ENCODE measurements at regions not wholly inside any gene's neighbourhood (a gene's known extent, or its start where the extent isn't known, plus 50 kb on each side); places are given as distances from the start of the nearest gene placed in this dataset.

DNA sequence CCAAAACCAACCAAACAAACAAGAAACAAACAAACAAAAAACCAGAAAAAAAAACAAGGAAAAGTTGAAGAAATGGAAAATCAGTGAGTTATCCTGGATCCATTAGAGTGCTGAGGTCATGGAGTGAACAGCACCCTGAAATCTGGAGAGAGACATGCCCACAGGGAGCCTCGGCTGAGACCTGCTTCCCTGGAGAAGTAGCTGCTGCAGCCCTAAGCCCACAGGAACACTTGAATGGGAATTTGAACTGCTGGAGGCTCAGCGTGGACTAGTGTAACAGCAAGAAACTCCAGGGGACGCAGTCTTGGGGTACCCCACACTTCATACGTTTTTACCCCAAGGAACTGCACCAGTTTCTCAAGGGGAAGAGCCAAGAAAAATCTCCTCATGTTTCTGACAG is 144.1 kb upstream of the UBE3A start:
- Histone ChIP-seq H3K4me3 (replicated peaks in 1 of 3; ENCODE audit: insufficient read depth in 1 of 3, low read depth in 1 of 3, low read length in 3 of 3) (no peak overlapping the region), H3K4me1 (ENCODE audit: control insufficient read depth, extremely low read depth, insufficient read depth, low read length) (no peaks in the 10 kb centered on the region), H3K4me2 (ENCODE audit: insufficient read depth, low read length) (no peak overlapping the region), H3K9me1 (replicated peaks; ENCODE audit: control insufficient read depth, extremely low read depth, insufficient read depth, low read length) (no peaks in the 10 kb centered on the region), H3K9ac (replicated peaks; ENCODE audit: extremely low read depth, insufficient read depth, low read length) (no peak overlapping the region), H3K27ac (ENCODE audit: insufficient read depth, low read depth, low read length) (no peak overlapping the region), H3K9me3 (replicated peaks; ENCODE audit: control insufficient read depth, insufficient read depth, low read length) (peaks cover 2% of the 10 kb centered on the region), H4K20me1 (replicated peaks; ENCODE audit: control insufficient read depth, extremely low read depth, insufficient read depth, low read length) (no peaks in the 10 kb centered on the region), H2AFZ (ENCODE audit: low read depth, low read length) (no peak overlapping the region), H3K36me3 (ENCODE audit: control insufficient read depth in 2 of 2, extremely low read depth in 1 of 2, insufficient read depth in 2 of 2, low read length in 2 of 2) (no peaks in the 10 kb centered on the region), H3K27me3 (ENCODE audit: control insufficient read depth in 2 of 2, insufficient read depth in 2 of 2, low read length in 2 of 2) (no peaks in the 10 kb centered on the region), H3K79me2 (ENCODE audit: control insufficient read depth, insufficient read depth, low read length) (no peaks in the 10 kb centered on the region)
- intact Hi-C loops (cut with micrococcal nuclease) (no loop called here), dilution Hi-C loops (cut with MboI; ENCODE audit: extremely low pct_ligation_motif_present, low sequenced_read_pairs) (no loop called here)
- no TSS peak for BruUV-seq (replicated peaks)
- TF ChIP-seq CTCF (IDR thresholded peaks at IDR 0.05; ENCODE audit: extremely low read depth in 1 of 2, insufficient read depth in 1 of 2, low read depth in 1 of 2, low read length in 2 of 2) (no peak), GATA2 (IDR thresholded peaks at IDR 0.05; ENCODE audit: insufficient read depth, insufficient read length, low read depth, low read length) (no peak), EZH2 (IDR thresholded peaks at IDR 0.05; ENCODE audit: borderline replicate concordance, low read depth, low read length, severe bottlenecking) (no peak), FOS (IDR thresholded peaks at IDR 0.05; ENCODE audit: borderline replicate concordance, insufficient read depth, low read length) (no peak), POLR2AphosphoS5 (IDR thresholded peaks at IDR 0.05; ENCODE audit: insufficient read depth, low read depth, low read length) (no peak), POLR2A (IDR thresholded peaks at IDR 0.05; ENCODE audit: low read depth, low read length) (no peak), MAX (IDR thresholded peaks at IDR 0.05; ENCODE audit: insufficient read depth, insufficient read length) (no peak), JUN (IDR thresholded peaks at IDR 0.05; ENCODE audit: borderline replicate concordance, insufficient read depth, insufficient read length, low read depth) (no peak), MYC (IDR thresholded peaks at IDR 0.05; ENCODE audit: low read depth, low read length) (no peak)
- no peak for DNase-seq (ENCODE audit: low read depth, low spot score)
- POLR2A ChIA-PET, result no interaction called here
- CTCF ChIA-PET, result no interaction called here
- FAIRE-seq, result no peak
